K562 (cell line): ENCODE measurements at regions not wholly inside any gene's neighbourhood (a gene's known extent, or its start where the extent isn't known, plus 50 kb on each side); places are given as distances from the start of the nearest gene placed in this dataset.
A peak's percentile ranks its signal among the peaks of the same experiment; 100 is the strongest.
"Not testable (repeated sequence)": the region's sequence is repeated elsewhere in the genome, so short reads cannot be mapped to it uniquely, and the experiment has no call there.

ENCODE experiments used
- ATAC-seq: fragments of 200-7000 bp; cut with Tn5 transposase; 3 replicates; pipeline ENCODE4 v1.9.1; 2020; ENCODE audit warnings: moderate library complexity
- BruUV-seq: library from RNA; stranded (reverse); fragments of 400-500 nt; replicated peaks from 2 replicates; lab custom pipeline; 2021; lab: Mats Ljungman, UMichigan
- CTCF ChIA-PET: fragments of 300-600 bp; formaldehyde crosslinking; extraction: SDS; loops from one replicate; lab custom pipeline; 2021; ENCODE audit warnings: low intra/inter-chr PET ratio; lab: Yijun Ruan, JAX
- POLR2A ChIA-PET: fragments of 300-600, 350-650 bp; sonication (Branson Sonifier 250); formaldehyde crosslinking; extraction: SDS; loops from one replicate; lab custom pipeline; 2021; ENCODE audit warnings: antibody characterized with exemption, inconsistent platforms; lab: Yijun Ruan, JAX
- DNase-seq, 4 experiments: peaks; one replicate each; pipeline versions ENCODE4 v3.0.0 to v3.0.0-alpha.2; 2011 to 2018; ENCODE audit warnings: low spot score in 3 of 4, mixed read lengths in 3 of 4; ENCODE audit errors: extremely low read depth in 1 of 4
- FAIRE-seq: peaks from 2 replicates; lab custom pipeline; 2011; peaks lifted over from hg19 to GRCh38; lab: Jason Lieb, UNC
- H2AFZ ChIP-seq: 2 replicates; pipeline ENCODE4 v1.6.0; 2011; ENCODE audit warnings: low read depth, low read length, control low read depth, inconsistent platforms
- H3K27ac ChIP-seq: fragments of 200-600 bp; 3 replicates; pipeline ENCODE4 v1.8.0; 2011; ENCODE audit warnings: low read depth, mild to moderate bottlenecking, control low read depth, inconsistent platforms, low read length, moderate library complexity, mixed read lengths; ENCODE audit errors: extremely low read depth
- H3K27me3 ChIP-seq, 2 experiments: fragments of 300-600 bp in 1 of 2; 2 replicates in 1 of 2; 3 replicates in 1 of 2; pipeline versions ENCODE4 v1.6.0 to v1.8.0; 2011; ENCODE audit warnings: inconsistent platforms in 2 of 2, low read length in 2 of 2, mild to moderate bottlenecking in 1 of 2, mixed read lengths in 1 of 2, moderate library complexity in 1 of 2; ENCODE audit not compliant: control insufficient read depth in 2 of 2, insufficient read depth in 2 of 2
- H3K36me3 ChIP-seq: fragments of 300-600 bp; 3 replicates; pipeline ENCODE4 v1.8.0; 2011; ENCODE audit warnings: mild to moderate bottlenecking, low read length, inconsistent platforms; ENCODE audit not compliant: control insufficient read depth, insufficient read depth
- H3K4me1 ChIP-seq, 2 experiments: fragments of 200-600 bp in 1 of 2; replicated peaks in 1 of 2; 2 replicates in 1 of 2; 3 replicates in 1 of 2; pipeline versions ENCODE4 v1.5.1 to v1.8.0; 2011; ENCODE audit warnings: inconsistent platforms in 2 of 2, low read length in 2 of 2, mild to moderate bottlenecking in 1 of 2, mixed read lengths in 1 of 2, moderate library complexity in 1 of 2; ENCODE audit not compliant: control insufficient read depth in 2 of 2, insufficient read depth in 2 of 2
- H3K4me2 ChIP-seq: 2 replicates; pipeline ENCODE4 v1.6.1; 2011; ENCODE audit warnings: low read length, control low read depth, inconsistent platforms, mixed read lengths; ENCODE audit not compliant: insufficient read depth
- H3K4me3 ChIP-seq: fragments of 200-600 bp; sonication (generic), shearing (Covaris generic); 2 replicates; pipeline ENCODE4 v1.5.1; 2016; ENCODE audit warnings: control low read depth, inconsistent platforms
- H3K79me2 ChIP-seq: fragments of 200-600 bp; 3 replicates; pipeline ENCODE4 v1.8.0; 2011; ENCODE audit warnings: low read length, inconsistent platforms; ENCODE audit not compliant: control insufficient read depth, insufficient read depth
- H3K9ac ChIP-seq, 2 experiments: 2 replicates each; pipeline versions ENCODE4 v1.6.0 to v1.6.1; 2011; ENCODE audit warnings: low read depth in 2 of 2, low read length in 2 of 2, control low read depth in 1 of 2, inconsistent platforms in 1 of 2, mild to moderate bottlenecking in 1 of 2, mixed read lengths in 1 of 2; ENCODE audit not compliant: insufficient read depth in 1 of 2
- H3K9me1 ChIP-seq: one replicate; pipeline ENCODE4 v1.6.0; 2011; ENCODE audit warnings: inconsistent platforms, mild to moderate bottlenecking, low read length, moderate library complexity; ENCODE audit not compliant: control insufficient read depth, insufficient read depth
- H3K9me3 ChIP-seq: replicated peaks from 2 replicates; pipeline ENCODE4 v1.5.1; 2011; ENCODE audit warnings: low read depth, low read length, inconsistent platforms; ENCODE audit not compliant: control insufficient read depth, insufficient read depth
- H4K20me1 ChIP-seq: replicated peaks from 2 replicates; pipeline ENCODE4 v1.6.1; 2011; ENCODE audit warnings: low read length, inconsistent platforms, mixed read lengths; ENCODE audit not compliant: control insufficient read depth, insufficient read depth
- BRF1 ChIP-seq: IDR thresholded peaks from 3 replicates; pipeline ENCODE4 v1.6.1; 2011; ENCODE audit warnings: borderline replicate concordance, mild to moderate bottlenecking; ENCODE audit not compliant: insufficient read length; ENCODE audit errors: extremely low read depth
- CHD2 ChIP-seq: IDR thresholded peaks from 2 replicates; pipeline ENCODE4 v1.6.1; 2011; ENCODE audit warnings: low read depth, low read length
- FOXJ2 ChIP-seq: fragments of 200-800 bp; sonication (Bioruptor generic); IDR thresholded peaks from 2 replicates; pipeline ENCODE4 v1.6.1; 2016; ENCODE audit warnings: missing genetic modification characterization, missing compliant biosample characterization
- FOXK1 ChIP-seq: sonication (generic); formaldehyde crosslinking; IDR thresholded peaks from 2 replicates; pipeline ENCODE4 v1.8.0; 2022; ENCODE audit warnings: missing genetic modification reagents, mild to moderate bottlenecking, borderline replicate concordance
- FOXM1 ChIP-seq, 2 experiments: fragments of 450-650 bp in 1 of 2; sonication (generic) in 1 of 2; formaldehyde crosslinking in 1 of 2; IDR thresholded peaks; 2 replicates each; pipeline versions ENCODE4 v1.6.1 to v1.9.0; 2017 to 2022; ENCODE audit warnings: low read depth in 2 of 2, mild to moderate bottlenecking in 2 of 2, missing genetic modification reagents in 1 of 2, moderate library complexity in 1 of 2
- FUS ChIP-seq: fragments of 200-400 bp; formaldehyde crosslinking; optimal IDR thresholded peaks from 2 replicates; pipeline ENCODE3; 2017; ENCODE audit warnings: low read depth, low read length
- KHSRP ChIP-seq: fragments of 450-650 bp; IDR thresholded peaks from 2 replicates; pipeline ENCODE4 v1.6.1; 2017
- NONO ChIP-seq, 2 experiments: fragments of 200-400 bp in 1 of 2; fragments of 450-650 bp in 1 of 2; formaldehyde crosslinking in 1 of 2; IDR thresholded peaks; 2 replicates each; pipeline ENCODE4 v1.6.1; 2017; ENCODE audit warnings: low read depth in 2 of 2, mild to moderate bottlenecking in 2 of 2, moderate library complexity in 2 of 2, low read length in 1 of 2
- POLR2B ChIP-seq: fragments of 450-650 bp; IDR thresholded peaks from 2 replicates; pipeline ENCODE4 v1.6.1; 2018; ENCODE audit warnings: low read depth; ENCODE audit not compliant: partially characterized antibody
- ZNF140 ChIP-seq: fragments of 250-450 bp; sonication (Bioruptor Pico); IDR thresholded peaks from 2 replicates; pipeline ENCODE4 v1.8.0; 2021; ENCODE audit warnings: moderate library complexity, mild to moderate bottlenecking, inconsistent platforms
- WGBS: fragments of 100-300 bp; shearing (Covaris generic); methylation state at CpG from one replicate; pipeline ENCODE4 v1.1.6; 2016; ENCODE audit warnings: low coverage, mixed read lengths; ENCODE audit not compliant: insufficient coverage; ENCODE audit errors: missing lambda C conversion rate; 5-methylcytosine and 5-hydroxymethylcytosine counted together
- in situ Hi-C: fragments of 300-500 bp; cut with MboI; formaldehyde crosslinking; loops from 4 replicates; pipeline ENCODE4 v1.15.0; 2018; ENCODE audit warnings: inconsistent platforms, mixed read lengths
- intact Hi-C: fragments of 100-400 bp; cut with micrococcal nuclease; formaldehyde crosslinking; loops from 2 replicates; pipeline ENCODE4 v1.14.2; 2022

DNA sequence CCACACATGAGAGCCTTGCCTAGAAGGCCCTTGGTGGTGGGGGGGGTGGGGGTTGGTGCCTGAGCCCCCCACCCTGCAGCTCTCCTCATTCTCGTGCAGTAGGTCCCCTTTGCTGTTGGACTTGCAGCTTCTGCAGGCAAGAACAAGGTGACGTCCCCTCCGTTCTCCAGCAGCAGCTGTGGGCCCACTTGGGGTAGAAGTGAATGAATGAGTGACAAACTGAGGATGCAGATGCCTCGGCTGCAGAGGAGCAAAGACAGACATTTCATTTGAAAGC lies 88.6 kb upstream of the CTDP1 start (continued):
- TF ChIP-seq POLR2B (no peak), FUS (no peak), FOXM1 (IDR thresholded peaks at IDR 0.05; ENCODE audit: low read depth) (no peak), FOXM1 (CRISPR knock-in tag; IDR thresholded peaks at IDR 0.05; ENCODE audit: low read depth) (no peak), ZNF140 (CRISPR knock-in tag) (no peak), KHSRP (no peak), NONO (IDR thresholded peaks at IDR 0.05; ENCODE audit: low read depth in 2 of 2, low read length in 1 of 2) (no peak), BRF1 (no peak), FOXJ2 (tag) (no peak), FOXK1 (CRISPR knock-in tag) (no peak)

DNA sequence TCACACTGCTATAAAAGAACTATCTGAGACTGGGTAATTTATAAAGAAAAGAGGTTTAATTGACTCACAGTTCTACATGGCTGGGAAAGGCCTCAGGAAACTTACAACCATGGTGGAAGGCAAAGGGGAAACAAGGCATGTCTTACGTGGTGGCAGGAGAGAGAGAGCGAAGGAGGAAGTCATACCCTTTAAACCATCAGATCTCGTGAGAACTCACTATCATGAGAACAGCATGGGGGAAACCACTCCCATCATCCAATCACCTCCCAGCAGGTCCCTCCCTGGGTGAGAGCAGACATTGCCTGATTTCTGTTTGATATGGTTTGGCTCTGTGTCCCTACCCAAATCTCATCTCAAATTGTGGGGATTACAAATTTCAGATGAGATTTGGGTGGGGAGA lies 86.9 kb upstream of the CTDP1 start:
- H3K27ac ChIP-seq, CTCF ChIA-PET, intact Hi-C loops, H2AFZ ChIP-seq, ATAC-seq, H3K9me3 ChIP-seq, DNase-seq, BruUV-seq, FAIRE-seq, POLR2A ChIA-PET, H3K9me1 ChIP-seq, H3K4me2 ChIP-seq, in situ Hi-C loops, H3K36me3 ChIP-seq, H4K20me1 ChIP-seq, H3K9ac ChIP-seq: not testable (repeated sequence)
- peaks cover 0 to 25% of the 10 kb centered on the region in 2 experiments; a peak in 3 of 5 replicates for H3K4me1 ChIP-seq
- H3K27me3 ChIP-seq = peaks cover 10 to 21% of the 10 kb centered on the region in 2 experiments
- WGBS = 0% methylated on average over 1 of the region's 3 CpGs
- peak; percentile 52; the same call in 1 of the 2 replicates for TF ChIP-seq CHD2
- TF ChIP-seq, all 486 proteins: peak for 1; not testable (repeated sequence) for 485
- not testable (repeated sequence) for H3K79me2 ChIP-seq, H3K4me3 ChIP-seq
